OCI-LY3 (cell line): ENCODE measurements at regions not wholly inside any gene's neighbourhood (a gene's known extent, or its start where the extent isn't known, plus 50 kb on each side); places are given as distances from the start of the nearest gene placed in this dataset.

Source experiments
- CTCF ChIP-seq: fragments of 200-600, 300-600 bp; sonication (generic); IDR thresholded peaks from 2 replicates; pipeline ENCODE4 v1.5.1; 2014; ENCODE audit warnings: antibody characterized with exemption, low read length, low read depth
- EZH2phosphoT487 ChIP-seq: fragments of 200-600 bp; shearing (Covaris generic); IDR thresholded peaks from 2 replicates; pipeline ENCODE4 v1.6.1; 2018; ENCODE audit warnings: antibody characterized with exemption, mixed run types, low read depth

- TF ChIP-seq CTCF (no peak), EZH2phosphoT487 (no peak)
Observed at GRCh38 chr7:126303926-126304325, 948.8 kb downstream of the GRM8 start.
